ENCODE measurements at regions not wholly inside any gene's neighbourhood (a gene's known extent, or its start where the extent isn't known, plus 50 kb on each side); places are given as distances from the start of the nearest gene placed in this dataset.
"Not testable (repeated sequence)": the region's sequence is repeated elsewhere in the genome, so short reads cannot be mapped to it uniquely, and the experiment has no call there.

DNA sequence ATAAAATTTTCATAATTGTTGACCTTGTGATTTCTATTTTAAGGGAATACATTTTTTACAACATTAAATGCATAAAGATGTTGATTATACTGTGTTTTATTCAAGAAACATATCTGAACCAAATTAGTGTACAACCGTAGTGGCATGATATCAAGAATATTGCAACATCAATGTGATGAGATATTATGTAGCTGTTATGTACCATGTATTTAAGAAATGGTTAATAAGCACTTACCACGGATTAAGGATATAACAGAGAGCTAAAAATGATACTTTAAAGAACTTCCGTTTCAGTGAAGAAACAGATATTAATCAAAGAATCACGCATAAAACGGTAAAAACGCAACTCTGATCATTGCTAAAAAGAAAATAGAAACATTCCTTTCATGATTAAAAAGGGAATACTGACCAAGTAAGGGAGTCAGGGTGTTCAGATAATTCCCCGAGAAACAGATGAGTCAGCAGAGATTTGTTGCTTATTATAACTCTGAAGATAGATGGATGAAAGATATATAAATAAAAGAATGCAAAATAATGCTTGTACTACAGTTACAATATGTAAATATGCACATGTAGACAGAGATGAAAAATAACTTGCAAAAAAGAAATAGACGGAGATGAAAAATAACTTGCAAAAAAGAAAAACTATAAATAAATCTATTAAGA lies 281.9 kb upstream of the MAF start:
- no peak for DNase-seq

DNA sequence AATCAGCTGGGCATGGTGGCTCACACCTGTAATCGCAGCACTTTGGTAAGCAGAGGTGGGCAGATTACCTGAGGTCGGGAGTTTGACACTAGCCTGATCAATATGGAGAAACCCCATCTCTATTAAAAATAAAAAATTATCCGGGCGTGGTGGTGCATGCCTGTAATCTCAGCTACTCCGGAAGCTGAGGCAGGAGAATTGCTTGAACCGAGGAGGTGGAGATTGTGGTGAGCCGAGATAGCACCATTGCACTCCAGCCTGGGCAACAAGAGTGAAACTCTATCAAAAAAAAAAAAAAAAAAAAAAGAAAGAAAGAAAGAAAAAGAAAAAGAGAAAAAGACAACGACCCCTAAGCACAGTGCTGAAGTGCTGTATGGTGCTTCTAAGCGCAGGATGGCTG lies 280.6 kb upstream of the MAF start:
- not testable (repeated sequence) for DNase-seq

DNA sequence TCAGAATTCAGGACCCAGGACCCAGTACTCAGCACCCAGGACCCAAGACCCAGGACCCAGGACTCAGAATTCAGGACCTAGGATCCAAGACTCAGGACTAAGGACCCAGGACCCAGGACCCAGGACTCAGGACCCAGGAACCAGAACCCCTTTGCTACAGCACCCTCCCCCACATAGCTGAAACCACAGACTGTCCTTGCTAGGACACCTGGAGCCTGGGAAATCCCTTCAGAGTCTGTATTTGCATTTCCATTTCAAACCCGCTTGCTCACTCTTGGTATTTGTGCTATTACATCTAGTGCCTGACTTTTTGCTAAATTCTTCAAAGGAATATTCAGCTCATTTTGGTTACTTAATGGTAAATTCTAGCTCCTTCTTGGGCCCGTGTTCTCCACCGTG lies 275.8 kb upstream of the MAF start:
- no peak for DNase-seq

DNA sequence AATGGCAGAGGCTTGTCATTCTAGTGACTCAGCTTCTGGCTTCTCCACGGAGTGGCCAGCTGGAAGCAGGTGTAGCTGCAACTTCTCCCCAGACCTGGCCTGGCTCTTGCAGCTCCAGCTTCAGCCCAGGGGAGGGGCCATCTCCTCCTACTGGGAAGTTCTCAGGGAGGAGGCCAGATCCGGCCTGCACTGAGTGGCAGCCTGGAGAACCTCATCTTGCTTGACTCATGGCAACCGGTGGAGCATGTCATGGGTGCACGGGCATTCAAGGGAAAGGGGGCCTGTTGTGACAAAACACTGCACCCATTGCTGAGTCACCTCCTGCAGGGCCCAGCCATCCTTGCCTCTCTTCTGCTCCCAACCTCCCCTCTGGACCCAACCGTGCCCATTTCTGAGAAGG lies 273.9 kb upstream of the MAF start:
- no peak for DNase-seq

DNA sequence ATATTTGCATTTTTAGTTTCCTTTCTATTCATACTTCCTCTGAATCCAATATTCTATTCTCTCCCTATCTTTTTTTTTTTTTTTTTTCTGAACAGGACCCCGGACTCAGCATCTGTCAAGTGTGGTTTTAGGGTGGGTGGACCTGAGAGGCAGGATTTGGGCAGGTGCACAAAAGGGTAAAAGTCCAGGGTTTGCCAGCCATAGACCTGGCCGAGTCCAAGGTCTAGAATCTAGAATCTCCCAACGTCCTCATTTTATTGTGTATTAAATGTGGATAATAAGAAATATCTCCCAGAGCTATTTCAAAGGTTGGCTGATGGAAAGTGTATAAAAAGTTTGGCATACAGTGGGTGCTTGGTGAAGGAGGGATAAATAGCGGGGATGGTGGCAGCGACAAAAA lies 273.3 kb upstream of the MAF start:
- no peak for DNase-seq

DNA sequence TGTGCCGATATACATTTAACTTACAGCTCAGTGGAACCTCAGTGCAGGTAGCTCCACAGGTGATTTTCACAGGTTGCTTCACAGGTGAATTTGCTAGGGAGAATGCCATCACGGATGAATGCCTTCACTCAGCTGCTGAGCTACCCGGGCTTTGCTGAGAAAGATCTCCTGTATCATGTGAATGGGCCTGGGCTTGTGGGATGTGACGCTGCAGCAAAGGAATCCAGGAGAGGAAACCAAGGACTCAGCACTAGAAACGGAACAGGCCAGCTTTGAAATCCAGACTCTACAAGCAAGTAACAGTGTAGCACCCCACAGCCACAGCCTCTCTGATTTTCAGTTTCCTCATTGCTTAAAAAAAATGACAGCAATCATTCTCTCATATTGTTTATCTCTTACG lies 271.4 kb upstream of the MAF start:
- no peak for DNase-seq

DNA sequence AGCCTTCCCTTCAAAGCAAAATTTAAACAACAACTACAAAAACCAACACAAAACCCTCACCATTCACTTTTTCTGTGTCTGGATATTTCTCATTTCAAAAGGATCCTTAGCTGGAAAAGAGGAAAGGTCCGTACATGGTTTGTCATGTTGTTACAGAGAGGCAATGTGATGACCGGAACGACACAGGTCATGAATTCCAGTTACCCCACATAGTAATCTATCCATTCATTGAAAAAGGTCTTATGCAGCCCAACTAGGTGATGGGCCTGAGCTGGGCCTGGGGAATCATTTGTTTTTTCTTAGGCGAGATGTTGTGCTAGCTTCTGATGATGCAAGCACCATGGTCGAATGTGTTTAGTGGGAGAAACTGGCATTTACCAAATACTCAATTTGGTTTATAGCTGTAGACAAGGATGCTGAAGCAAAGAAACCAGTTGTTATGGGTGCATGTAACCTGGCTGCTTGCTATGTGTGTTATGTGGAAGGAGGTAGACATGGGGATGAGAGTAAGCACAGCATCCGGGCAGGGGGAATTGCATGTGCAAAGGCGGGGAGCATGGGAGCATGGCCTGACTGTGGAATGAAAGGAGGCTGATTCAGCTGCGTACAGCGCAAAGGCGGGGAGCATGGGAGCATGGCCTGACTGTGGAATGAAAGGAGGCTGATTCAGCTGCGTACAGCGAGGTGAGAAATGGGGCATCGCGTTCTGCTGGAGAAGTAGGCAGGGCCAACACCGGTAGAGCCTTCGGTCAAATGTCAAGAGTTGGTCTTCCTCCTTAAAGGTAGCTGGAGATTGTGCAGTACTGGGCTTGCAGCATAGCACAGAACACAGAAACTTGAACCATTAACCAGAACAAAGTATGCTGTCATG lies 269.7 kb upstream of the MAF start:
- DNase-seq: no peak

DNA sequence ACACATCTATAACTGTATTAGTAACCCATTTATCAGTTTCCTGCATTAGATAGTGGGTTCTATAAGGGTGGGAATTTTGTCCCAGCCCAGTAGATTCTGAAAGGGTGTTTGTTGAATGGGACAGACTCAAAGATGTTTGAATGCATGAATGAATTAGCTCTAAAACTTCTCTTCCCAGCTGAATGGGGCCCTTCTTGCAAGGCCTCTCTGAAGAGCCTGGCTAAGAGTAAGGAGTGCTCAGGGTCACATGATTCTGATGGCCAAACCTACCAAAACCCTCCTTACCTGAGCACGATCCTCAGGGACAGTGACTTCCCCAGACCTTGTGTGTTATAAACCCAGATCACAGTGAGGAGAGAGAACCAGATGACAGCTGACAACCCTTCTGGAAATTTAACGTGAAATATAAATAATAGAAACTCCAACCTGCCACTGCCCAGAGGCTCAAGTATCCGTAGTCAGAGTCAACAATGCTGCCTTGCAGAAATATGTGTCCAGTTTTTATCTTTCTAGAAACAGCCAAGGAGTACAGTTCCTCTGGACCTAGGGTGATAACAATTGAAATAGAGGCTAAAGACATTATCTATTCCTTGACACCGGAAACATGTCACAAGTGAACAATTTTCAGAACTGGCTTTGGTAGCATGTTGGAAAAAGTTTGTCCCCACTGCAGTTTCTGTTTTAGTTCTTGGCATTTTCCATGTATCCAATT lies 268.9 kb upstream of the MAF start:
- no peak for DNase-seq

DNA sequence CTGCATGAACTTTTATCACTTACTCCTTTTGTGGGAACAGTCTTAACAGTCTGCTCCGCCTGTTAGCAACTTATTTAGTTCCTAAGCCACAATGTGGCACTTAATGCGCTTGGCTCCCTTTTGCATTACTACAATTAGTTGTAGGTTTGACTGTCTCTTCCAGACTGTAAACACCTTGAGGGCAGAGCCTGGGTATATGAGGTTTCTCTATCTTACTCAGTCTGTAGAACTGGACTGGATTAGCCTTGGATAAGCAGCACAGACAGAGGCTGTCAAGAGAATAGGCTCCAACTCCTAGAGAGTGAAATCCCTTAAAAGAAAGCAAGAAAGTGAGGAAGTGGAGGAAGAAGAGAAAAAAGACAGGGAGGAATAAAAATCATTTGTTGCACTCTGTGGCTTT lies 268.3 kb upstream of the MAF start:
- DNase-seq: no peak

DNA sequence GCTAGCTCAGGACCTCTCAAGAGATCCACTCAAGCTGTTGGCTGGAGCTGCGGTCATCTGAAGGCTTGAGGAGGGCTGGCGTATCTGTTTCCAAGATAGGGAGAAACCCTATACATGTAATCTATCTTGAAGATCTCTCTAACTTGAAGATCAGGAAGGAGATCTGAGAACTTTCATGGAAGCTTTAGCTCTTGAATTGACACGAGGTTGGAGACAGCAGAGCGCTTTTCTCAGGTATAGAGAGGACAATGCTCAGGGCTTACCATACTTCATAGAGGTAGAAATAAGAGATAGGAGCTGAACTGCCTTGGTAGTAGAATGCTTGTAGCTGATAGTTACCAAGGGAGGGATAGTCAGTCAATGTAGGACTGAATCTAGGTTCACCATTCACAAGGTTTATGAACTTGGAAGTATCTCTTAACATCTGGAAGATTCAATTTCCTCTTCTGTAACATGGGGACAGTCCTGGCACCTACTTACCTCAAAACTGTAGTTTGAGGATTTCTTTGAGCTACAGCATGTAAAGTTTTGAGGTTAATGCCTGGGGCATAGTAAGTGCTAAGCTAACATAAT lies 267.0 kb upstream of the MAF start:
- no peak for DNase-seq

DNA sequence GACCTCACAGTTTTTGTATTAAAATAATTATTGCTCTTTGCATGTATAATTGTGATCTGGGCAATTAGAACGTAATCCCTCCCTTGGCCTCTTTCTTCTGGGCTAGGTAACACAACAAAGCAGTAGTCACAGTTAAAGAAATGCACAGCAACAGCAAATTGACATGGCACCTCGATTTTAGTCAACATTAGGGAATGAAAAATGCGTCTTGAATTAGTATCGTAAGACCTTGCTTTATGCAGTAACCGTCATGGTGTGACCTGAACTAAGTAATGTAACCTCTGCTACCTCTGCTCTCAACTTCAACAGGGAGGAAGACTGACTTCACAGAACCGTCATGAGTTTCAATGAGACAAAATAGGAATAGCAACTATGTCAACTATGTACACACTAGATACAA lies 265.4 kb upstream of the MAF start:
- no peak for DNase-seq

DNA sequence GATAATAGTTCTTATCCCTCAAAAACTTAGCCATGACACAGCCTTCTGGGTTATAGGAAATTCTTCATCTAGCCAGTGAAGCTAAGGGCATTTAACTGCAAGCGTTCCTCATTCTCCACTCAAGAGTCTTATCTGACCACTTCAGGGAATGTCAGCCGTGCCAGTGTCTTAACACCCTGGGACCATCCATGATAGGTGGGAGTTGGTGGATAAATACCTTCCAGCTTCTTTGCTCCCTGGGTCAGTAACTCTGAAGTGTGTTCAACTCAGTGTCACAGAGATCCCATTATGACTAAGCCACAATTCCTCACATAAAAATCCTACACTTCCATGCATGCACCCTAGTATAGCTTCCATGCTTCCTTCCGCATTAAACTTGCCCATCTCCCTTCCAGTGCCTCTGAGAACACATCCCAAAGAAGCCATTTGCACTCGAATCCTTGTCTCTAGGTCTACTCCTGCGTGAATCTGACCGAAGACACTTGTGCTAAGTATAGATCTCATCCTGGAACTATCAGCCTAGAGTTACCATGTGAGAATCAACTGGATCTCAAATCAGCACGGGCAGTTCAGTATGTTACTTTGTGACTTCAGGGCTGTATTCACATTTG lies 264.3 kb upstream of the MAF start:
- no peak for DNase-seq

DNA sequence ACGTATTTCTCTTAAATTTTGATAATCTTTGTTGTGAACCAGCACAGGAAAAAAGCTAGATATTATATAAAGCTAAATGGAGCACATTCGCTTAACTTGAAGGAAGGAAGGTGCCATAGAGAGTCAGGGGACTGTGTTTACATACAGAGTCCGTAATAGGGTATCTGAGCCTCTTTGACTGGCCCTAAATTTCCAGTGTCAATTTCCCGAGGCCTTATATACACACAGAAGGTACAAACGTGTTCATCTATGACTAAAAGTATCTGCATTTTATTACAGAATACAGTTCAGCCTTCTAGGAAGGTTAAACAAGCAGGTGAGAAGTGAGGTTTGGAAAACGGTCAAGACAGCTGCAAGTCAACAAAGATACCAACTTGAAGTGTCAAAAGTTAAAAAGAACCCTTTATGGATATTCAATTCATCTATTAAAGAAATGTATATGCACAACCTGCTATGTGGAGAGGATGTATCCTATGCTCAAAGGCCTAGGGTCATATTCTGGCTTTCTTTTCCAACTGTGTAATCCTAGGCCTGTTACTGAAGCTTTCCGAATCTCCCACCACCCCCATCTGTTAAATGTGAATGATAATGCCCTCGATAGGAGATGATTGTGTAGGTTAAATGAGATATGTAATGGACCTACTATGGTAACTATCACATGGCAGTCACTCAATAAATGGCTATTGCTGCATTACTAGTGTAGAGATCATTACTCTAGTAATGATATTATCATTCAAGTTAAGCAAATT lies 263.7 kb upstream of the MAF start:
- DNase-seq: no peak

DNA sequence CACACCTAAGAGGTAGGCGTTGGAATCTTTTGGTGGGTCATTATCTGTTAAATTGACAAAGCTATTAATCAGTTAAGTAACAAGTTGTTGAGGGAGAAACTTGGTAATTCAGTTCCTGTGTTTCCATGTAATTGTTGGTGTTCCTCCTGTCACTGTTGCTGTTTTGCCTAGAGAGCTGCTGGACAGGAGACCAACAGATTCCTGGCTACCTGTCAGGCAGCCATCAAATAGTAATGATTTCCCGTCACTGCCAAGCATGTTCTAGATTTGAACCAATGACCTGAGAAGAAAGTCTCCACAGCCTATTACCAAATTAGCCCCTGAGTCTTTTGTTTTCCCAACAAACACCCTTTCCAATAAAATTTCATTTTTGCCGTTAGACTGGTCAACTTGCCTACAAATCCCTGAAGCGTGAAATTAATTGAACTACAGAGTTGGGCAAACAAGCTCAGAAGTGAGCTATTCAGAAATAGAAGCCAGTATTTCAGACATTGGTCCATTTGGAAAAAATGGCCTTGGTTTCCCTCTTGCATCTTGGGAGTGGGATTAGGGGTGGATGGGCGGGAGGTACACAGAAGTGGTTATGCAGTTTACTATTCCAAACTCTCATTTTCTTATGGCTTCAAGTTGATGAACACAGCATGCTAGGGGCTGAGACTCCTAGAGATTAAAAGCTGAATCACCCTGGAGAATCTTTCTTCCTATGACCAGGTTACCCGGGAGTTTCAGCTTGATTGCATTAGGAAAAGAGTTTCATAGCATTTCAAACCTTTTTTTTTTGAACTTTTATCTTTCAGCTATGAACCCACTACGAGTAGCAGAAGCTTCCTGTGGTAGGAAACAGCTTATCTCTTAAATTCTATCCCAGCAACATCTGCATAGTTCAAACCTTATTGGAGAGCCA lies 262.8 kb upstream of the MAF start:
- no peak for DNase-seq

DNA sequence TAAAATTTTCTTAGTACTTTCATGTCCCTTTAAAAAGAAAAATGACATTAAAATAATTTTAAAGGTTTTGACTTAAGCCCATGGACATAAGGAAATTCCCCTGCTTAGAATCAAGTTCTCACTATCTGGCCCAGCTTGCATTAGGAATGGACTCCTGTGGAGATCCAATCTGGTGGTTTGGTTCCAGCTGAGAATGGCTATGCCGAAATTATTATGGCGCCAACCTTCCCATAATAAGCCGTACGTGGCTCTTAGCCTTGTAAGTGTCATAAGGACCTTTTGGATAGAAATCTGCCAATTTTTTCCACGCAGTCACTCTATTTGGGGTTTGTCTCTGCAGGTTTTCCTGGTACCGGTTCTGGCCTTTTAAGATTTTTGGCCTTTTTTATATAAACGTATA lies 262.1 kb upstream of the MAF start:
- DNase-seq: no peak

DNA sequence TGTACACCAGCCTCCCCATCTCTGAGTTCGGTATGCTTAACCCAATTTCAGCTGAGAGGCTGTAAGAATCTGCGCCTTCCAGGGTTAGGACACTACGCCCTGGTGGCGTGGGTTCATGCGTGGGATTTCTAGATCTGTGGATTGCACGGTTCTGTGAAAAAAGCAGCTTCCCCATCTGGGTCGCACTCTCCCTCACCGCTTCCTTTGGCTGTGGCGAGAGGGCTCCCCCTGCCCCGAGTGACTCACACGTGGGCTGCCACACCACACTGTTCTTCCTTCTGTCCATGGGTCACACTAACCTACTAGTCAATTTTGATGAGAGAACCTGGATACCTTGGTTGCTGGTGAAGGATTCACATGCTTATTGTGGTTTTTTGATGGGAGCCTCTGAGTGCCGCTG lies 256.0 kb upstream of the MAF start:
- DNase-seq: no peak

DNA sequence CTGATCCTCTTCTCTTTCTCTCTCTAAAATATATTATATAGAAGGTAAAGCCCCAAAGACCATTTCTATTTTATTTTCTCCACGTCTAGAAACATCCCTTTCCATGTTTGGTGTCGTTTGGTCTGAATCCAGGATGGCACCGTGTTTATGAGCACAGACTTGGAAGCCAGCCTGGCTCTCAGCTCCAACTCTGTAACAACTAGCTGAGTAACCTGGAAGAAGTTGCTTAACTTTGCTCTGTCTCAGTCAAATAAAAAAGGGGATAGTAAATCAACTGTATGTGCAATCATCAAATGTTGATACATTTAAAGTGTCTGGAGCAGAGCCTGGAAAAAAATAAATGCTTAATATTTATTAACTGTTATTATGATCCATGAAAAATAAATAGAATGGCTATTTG lies 249.8 kb upstream of the MAF start:
- no peak for DNase-seq

DNA sequence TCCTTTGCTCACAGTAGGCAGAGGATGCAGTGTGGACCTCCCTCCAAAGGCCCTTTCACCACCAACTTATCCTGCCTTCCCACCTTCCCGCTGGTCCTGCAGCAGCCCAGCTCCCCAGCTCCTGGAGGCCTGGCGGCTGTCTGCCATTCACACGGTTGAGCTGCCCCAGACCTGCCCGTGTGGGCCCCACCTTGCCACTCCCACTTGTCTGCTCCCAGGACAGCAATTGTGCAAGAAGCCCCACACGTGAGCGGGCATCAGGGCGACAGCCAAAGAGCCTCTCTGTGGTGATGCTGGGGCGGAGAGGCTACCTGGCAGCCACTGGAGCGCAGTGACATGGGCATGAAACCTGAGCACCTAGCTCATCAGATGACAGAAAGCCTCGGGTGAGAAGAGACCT lies 248.6 kb upstream of the MAF start:
- DNase-seq: no peak

DNA sequence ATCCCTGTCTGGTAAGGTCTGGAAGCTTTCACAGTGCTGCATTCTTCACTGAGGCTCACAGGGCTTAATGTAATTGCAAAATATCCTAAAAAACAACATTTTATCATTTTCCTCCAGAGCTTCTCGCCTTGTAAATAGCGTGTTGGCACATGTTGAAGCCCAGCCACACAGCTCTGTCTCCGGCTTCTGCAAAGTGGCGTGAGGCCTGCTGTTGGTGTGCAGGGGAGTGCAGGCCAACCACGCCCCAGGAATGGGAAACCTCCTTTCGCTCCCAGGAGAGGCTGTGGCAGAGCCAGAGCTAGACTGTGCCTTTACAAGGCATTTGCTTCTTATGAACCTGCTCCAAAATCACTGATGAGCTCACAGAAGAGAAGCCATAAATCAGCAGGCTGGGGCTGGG lies 248.2 kb upstream of the MAF start:
- no peak for DNase-seq

DNA sequence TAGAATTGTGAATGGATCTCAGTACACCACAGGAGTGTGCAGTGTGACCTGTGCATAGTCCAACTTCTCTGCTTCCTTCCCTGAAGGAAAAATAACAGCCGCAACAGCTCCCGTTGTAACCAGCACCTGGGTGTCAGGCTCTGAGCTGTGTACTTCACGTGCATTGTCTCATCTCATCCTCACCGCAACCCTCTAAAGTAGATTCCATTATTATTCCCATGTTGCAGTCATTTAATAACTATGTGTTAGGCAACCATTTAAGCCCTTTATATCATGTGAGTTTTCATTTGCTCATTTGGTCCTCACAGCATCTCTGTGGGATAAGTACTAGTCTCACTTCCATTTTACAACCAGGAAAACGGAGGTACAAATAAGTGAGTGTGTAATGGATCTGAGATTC lies 247.0 kb upstream of the MAF start:
- no peak for DNase-seq

DNA sequence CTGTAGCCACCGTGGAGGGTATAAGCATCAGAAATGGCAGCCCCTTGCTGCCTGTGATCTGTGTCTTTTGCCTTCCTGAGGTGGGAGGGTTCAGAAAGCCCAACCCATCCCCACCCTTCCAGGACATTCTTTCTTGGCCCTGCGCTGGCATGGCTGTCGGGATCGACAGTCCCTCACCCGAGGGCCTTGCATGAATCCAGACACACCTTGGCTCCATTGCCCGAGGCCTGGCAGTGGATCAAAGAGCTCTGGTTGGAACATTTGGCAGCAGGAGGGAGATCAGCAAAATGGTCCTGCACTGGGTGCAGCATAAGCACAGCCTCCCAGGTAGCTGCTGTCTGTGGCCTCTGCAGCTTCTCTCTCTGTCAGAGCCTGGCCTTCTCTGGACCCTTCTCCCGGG lies 246.6 kb upstream of the MAF start:
- no peak for DNase-seq
